SJSA1 (cell line): ENCODE measurements at regions not wholly inside any gene's neighbourhood (a gene's known extent, or its start where the extent isn't known, plus 50 kb on each side); places are given as distances from the start of the nearest gene placed in this dataset.
"Not testable (repeated sequence)": the region's sequence is repeated elsewhere in the genome, so short reads cannot be mapped to it uniquely, and the experiment has no call there.

ENCODE experiments used
- DNase-seq, 2 experiments: peaks; one replicate each; pipeline ENCODE4 v3.0.0-alpha.2; 2015 to 2020; ENCODE audit warnings: low spot score in 2 of 2, low read depth in 1 of 2
- H3K27ac ChIP-seq: fragments of 250-450 bp; sonication (Bioruptor Pico); 2 replicates; pipeline ENCODE4 v1.5.1; 2020; ENCODE audit warnings: mild to moderate bottlenecking, moderate library complexity
- H3K27me3 ChIP-seq: fragments of 250-450 bp; sonication (Bioruptor Pico); replicated peaks from 2 replicates; pipeline ENCODE4 v1.5.1; 2020; ENCODE audit warnings: mild to moderate bottlenecking, moderate library complexity
- H3K36me3 ChIP-seq: fragments of 250-450 bp; sonication (Bioruptor Pico); 2 replicates; pipeline ENCODE4 v1.5.1; 2020; ENCODE audit warnings: mild to moderate bottlenecking
- H3K4me1 ChIP-seq: fragments of 250-450 bp; sonication (Bioruptor Pico); replicated peaks from 2 replicates; pipeline ENCODE4 v1.6.1; 2021; ENCODE audit warnings: mild to moderate bottlenecking
- H3K4me3 ChIP-seq: fragments of 250-450 bp; sonication (Bioruptor Pico); 2 replicates; pipeline ENCODE4 v1.5.1; 2020; ENCODE audit warnings: mild to moderate bottlenecking
- H3K9me3 ChIP-seq: fragments of 250-450 bp; sonication (Bioruptor Pico); replicated peaks from 2 replicates; pipeline ENCODE4 v1.5.1; 2020; ENCODE audit warnings: mild to moderate bottlenecking

- no peaks in the 10 kb centered on the region for H3K36me3 ChIP-seq
These were observed 2745.4 kb downstream of the PCDH7 start for GRCh38 chr4:33465565-33465964.

DNA sequence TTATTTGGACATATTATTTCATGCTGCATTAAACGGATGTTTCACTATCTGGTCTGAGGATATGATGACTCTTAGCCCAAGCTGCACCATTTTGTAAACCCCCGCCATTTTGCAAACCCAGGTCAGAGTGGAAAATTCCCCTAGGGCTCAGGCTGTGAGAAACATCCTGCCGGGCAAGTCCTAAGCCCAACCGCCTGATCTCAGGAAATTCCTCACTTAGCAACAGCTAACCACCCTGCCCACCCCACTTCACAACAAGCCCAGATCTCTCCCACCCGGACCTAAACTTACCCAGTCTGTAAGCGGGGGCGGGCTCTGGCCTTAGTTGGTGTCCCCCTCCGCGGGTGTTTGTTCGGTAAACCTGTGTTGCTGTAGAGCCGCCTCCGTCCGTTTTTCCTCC is 2747.1 kb downstream of the PCDH7 start:
- no peak for DNase-seq
- H3K36me3 ChIP-seq, result no peaks in the 10 kb centered on the region
- no peaks in the 10 kb centered on the region for H3K27me3 ChIP-seq
- H3K27ac ChIP-seq, result no peak overlapping the region
- H3K4me1 ChIP-seq, result no peaks in the 10 kb centered on the region
- H3K4me3 ChIP-seq, result no peak overlapping the region
- H3K9me3 ChIP-seq, result no peaks in the 10 kb centered on the region

More at GRCh38 chr4:33465565-33465964, 2745.4 kb downstream of the PCDH7 start:
- Histone ChIP-seq H3K4me3 (no peak overlapping the region), H3K9me3 (no peaks in the 10 kb centered on the region), H3K4me1 (no peaks in the 10 kb centered on the region), H3K27me3 (no peaks in the 10 kb centered on the region), H3K27ac (no peak overlapping the region)
- DNase-seq, result no peak

DNA sequence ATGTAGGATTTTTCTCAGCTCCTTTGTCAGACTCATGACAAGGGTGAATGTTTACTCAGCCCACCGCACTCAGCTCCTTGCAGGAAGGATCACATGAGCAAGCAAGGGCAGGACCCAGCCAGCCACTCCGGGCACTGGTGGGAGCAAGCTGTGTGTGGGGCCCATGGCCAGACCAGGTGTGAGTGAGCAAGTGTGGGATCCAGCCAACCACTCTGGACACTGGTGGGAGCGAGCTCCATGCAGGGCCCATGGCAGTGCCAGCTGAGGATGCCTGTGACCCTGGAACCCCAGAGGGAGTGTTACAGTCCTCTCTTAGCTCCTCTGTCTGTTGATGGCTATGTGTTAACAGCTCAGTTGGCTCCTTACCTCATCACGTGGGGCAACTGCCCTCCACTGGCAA is 2750.6 kb downstream of the PCDH7 start:
- no peak overlapping the region for H3K27ac ChIP-seq
- no peaks in the 10 kb centered on the region for H3K9me3 ChIP-seq
- no peak overlapping the region for H3K4me3 ChIP-seq
- no peak for DNase-seq
- no peaks in the 10 kb centered on the region for H3K36me3 ChIP-seq
- H3K4me1 ChIP-seq, result no peaks in the 10 kb centered on the region
- no peaks in the 10 kb centered on the region for H3K27me3 ChIP-seq

DNA sequence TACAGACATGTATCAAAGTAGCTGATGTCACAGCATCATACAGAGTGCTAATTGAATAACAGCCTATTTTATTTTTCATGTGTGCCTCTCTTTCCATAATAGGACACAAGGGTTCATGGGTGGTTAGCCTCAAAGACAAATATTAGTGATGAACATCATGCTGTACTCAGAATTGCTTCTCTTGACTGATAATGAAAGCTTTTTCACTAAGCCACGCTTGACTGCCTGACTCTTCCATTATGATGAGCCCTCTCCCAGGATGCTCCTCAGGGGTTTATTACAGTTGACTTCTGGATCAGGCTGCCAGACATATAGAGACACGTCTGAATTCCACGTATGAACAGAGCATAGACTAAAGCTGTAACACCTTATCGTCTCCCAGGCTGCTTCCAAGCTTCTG is 2757.5 kb downstream of the PCDH7 start:
- Histone ChIP-seq H3K27ac (no peak overlapping the region), H3K36me3 (no peaks in the 10 kb centered on the region), H3K4me3 (no peak overlapping the region), H3K27me3 (no peaks in the 10 kb centered on the region), H3K4me1 (no peaks in the 10 kb centered on the region), H3K9me3 (no peaks in the 10 kb centered on the region)
- no peak for DNase-seq

DNA sequence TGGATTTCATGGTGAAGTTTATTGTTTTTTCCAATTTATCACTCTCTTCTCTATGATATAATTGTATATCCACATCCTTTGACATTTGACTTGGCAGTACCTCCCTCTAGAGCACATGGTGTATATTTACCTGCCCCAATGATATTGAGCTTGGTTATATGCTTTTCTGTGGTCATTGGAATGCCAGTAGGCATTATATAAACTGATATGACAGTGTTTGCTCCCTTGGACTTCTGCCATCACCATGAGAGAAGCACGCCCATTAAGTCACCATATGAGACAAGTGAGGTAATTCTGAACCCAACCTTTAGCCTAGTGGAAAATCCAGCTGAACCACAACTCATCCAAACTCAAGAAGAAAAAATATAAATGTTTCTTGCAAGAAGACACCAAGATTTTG is 2761.5 kb downstream of the ARAP2 start:
- Histone ChIP-seq H3K4me1 (no peaks in the 10 kb centered on the region), H3K9me3 (no peaks in the 10 kb centered on the region), H3K27me3 (no peaks in the 10 kb centered on the region), H3K4me3 (no peak overlapping the region), H3K27ac (no peak overlapping the region), H3K36me3 (no peaks in the 10 kb centered on the region)
- DNase-seq, result no peak

GRCh38 chr4:33485111-33485510 is 2759.2 kb downstream of the ARAP2 start:
- H3K27me3 ChIP-seq, result no peaks in the 10 kb centered on the region
- H3K27ac ChIP-seq, result no peak overlapping the region
- H3K9me3 ChIP-seq, result no peaks in the 10 kb centered on the region
- H3K36me3 ChIP-seq, result no peaks in the 10 kb centered on the region
- no peak overlapping the region for H3K4me3 ChIP-seq
- H3K4me1 ChIP-seq, result no peaks in the 10 kb centered on the region
- DNase-seq, result no peak

- DNase-seq, result no peak
- Histone ChIP-seq H3K36me3 (no peaks in the 10 kb centered on the region), H3K27me3 (no peaks in the 10 kb centered on the region), H3K4me1 (no peaks in the 10 kb centered on the region), H3K4me3 (no peak overlapping the region), H3K9me3 (no peaks in the 10 kb centered on the region), H3K27ac (no peak overlapping the region)
These were observed 2751.1 kb downstream of the ARAP2 start for GRCh38 chr4:33493231-33493630.

DNA sequence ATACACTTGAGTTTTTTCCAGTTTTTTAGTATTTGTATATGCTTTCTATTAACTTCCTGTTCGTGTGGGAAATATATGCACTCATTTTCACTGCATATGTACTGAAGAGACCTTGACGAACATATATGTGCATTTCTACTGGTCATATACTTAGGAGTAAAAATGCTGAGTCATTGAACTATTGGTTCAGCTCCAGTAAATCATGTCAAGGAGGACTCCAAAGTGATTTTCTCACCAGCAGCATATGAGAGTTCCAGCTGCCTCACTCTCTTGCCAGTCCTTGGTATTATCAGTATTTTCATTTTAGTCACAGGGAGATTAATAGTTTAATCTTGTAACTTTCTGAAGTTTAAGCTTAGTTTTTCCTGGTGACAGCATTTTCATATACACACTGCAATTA is 2750.2 kb downstream of the ARAP2 start:
- DNase-seq, result no peak
- Histone ChIP-seq H3K27ac (no peak overlapping the region), H3K27me3 (no peaks in the 10 kb centered on the region), H3K4me3 (no peak overlapping the region), H3K36me3 (no peaks in the 10 kb centered on the region), H3K4me1 (no peaks in the 10 kb centered on the region), H3K9me3 (no peaks in the 10 kb centered on the region)

DNA sequence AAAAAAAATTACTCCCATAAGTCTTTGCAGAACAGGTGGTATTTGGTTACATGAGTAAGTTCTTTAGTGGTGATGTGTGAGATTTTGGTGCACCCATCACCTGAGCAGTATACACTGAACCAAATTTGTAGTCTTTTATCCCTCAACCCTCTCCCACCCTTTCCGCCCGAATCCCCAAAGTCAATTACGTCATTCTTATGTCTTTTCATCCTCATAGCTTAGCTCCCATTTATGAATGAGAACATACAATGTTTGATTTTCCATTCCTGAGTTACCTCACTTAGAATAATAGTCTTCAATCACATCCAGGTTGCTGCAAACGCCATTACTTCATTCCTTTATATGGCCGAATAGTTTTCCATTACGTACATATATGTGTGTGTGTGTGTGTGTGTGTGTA is 2742.7 kb downstream of the ARAP2 start:
- not testable (repeated sequence) for H3K4me3 ChIP-seq, DNase-seq, H3K36me3 ChIP-seq, H3K4me1 ChIP-seq, H3K9me3 ChIP-seq, H3K27me3 ChIP-seq, H3K27ac ChIP-seq

GRCh38 chr4:33512397-33512796 is 2731.9 kb downstream of the ARAP2 start:
- no peaks in the 10 kb centered on the region for H3K9me3 ChIP-seq
- H3K36me3 ChIP-seq, result no peaks in the 10 kb centered on the region
- no peak for DNase-seq
- no peaks in the 10 kb centered on the region for H3K27me3 ChIP-seq
- no peak overlapping the region for H3K27ac ChIP-seq
- H3K4me3 ChIP-seq, result no peak overlapping the region
- no peaks in the 10 kb centered on the region for H3K4me1 ChIP-seq

GRCh38 chr4:33518856-33519255 is 2725.5 kb downstream of the ARAP2 start:
- H3K36me3 ChIP-seq, result no peaks in the 10 kb centered on the region
- H3K9me3 ChIP-seq, result no peaks in the 10 kb centered on the region
- no peak overlapping the region for H3K27ac ChIP-seq
- DNase-seq, result no peak
- no peak overlapping the region for H3K4me3 ChIP-seq
- H3K4me1 ChIP-seq, result no peaks in the 10 kb centered on the region
- no peaks in the 10 kb centered on the region for H3K27me3 ChIP-seq

- H3K36me3 ChIP-seq, result no peaks in the 10 kb centered on the region
- no peaks in the 10 kb centered on the region for H3K27me3 ChIP-seq
- no peak overlapping the region for H3K4me3 ChIP-seq
- DNase-seq, result no peak
- H3K9me3 ChIP-seq, result no peaks in the 10 kb centered on the region
- H3K27ac ChIP-seq, result no peak overlapping the region
- no peaks in the 10 kb centered on the region for H3K4me1 ChIP-seq
These were observed 2711.5 kb downstream of the ARAP2 start for GRCh38 chr4:33532821-33533220.

GRCh38 chr4:33536898-33537297 is 2707.4 kb downstream of the ARAP2 start:
- no peak overlapping the region for H3K4me3 ChIP-seq
- H3K4me1 ChIP-seq, result no peaks in the 10 kb centered on the region
- H3K27ac ChIP-seq, result no peak overlapping the region
- H3K27me3 ChIP-seq, result no peaks in the 10 kb centered on the region
- no peak for DNase-seq
- no peaks in the 10 kb centered on the region for H3K9me3 ChIP-seq
- H3K36me3 ChIP-seq, result no peaks in the 10 kb centered on the region

GRCh38 chr4:33537527-33537926 is 2706.8 kb downstream of the ARAP2 start:
- Histone ChIP-seq H3K36me3 (no peaks in the 10 kb centered on the region), H3K27me3 (no peaks in the 10 kb centered on the region), H3K9me3 (no peaks in the 10 kb centered on the region), H3K4me1 (no peaks in the 10 kb centered on the region), H3K27ac (no peak overlapping the region), H3K4me3 (no peak overlapping the region)
- DNase-seq, result no peak

- no peak for DNase-seq
- Histone ChIP-seq H3K4me1 (no peaks in the 10 kb centered on the region), H3K4me3 (no peak overlapping the region), H3K36me3 (no peaks in the 10 kb centered on the region), H3K27me3 (no peaks in the 10 kb centered on the region), H3K27ac (no peak overlapping the region), H3K9me3 (no peaks in the 10 kb centered on the region)
These were observed 2700.3 kb downstream of the ARAP2 start for GRCh38 chr4:33543941-33544450.
